Renal pelvis (tissue), 1 donor: ENCODE measurements at regions not wholly inside any gene's neighbourhood (a gene's known extent, or its start where the extent isn't known, plus 50 kb on each side); places are given as distances from the start of the nearest gene placed in this dataset.
A peak's percentile ranks its signal among the peaks of the same experiment; 100 is the strongest.
"Not testable (repeated sequence)": the region's sequence is repeated elsewhere in the genome, so short reads cannot be mapped to it uniquely, and the experiment has no call there.

ENCODE experiments used
- DNase-seq: peaks from one replicate; pipeline ENCODE4 v3.0.0-alpha.2; 2013

DNA sequence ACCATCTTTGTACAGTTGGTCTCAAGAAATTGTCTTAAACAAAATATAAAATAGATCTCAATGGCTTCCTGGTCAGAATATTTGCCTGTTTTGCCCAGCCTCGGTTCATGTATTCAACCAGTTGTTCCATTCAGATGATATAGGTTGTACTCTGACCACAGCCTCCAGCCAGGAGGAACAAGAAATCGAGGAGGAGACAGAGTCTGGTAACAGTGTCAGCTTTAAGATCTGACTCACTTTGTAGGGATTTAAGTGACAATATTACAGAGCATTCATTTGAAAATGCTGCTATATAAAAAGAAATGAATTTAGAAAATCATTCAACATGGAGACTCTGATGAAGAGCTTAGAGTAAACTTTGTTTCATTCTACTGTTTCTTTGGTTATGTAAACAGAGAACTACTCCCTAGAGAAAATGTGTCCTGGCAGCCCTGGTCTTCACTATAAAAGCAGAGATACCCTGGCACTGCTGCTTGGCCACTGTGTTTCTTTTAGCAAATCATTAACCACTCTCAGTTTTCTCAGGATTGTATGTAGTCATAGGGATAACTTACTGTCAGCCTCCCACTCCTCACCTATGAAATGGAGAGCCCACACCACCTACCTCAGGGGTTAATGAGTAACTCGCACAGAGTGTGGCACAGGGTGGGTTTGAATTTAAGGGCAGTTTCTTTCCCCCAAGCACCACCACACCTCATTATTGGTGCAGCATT is 53.5 kb downstream of the PAGE2 start:
- peak; percentile 20 for DNase-seq

- DNase-seq = no peak
Observed at GRCh38 chrX:55142919-55143310, 54.1 kb downstream of the PAGE2 start.

- DNase-seq = no peak
Observed at GRCh38 chrX:55143621-55144020, 54.8 kb downstream of the PAGE2 start.

- no peak for DNase-seq
Observed at GRCh38 chrX:55144697-55145096, 55.9 kb downstream of the PAGE2 start.

DNA sequence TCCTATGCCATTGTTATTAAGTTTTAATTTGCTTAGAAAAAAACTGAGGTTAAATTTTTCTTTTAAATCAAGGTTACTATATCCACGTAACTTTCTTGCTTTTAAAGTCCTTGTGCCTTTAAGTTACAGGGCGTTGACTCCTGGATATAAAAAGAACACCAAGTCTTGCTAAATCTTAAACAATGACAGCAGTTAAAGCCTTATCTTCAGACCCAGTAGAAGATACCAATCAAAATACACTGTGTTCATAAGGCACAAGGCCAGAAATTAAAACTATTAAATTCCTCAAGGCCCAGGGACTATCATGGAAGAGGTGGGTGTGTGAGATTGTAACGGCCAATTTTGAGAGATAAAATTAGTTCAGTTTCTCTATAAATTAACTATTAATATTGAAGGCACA is 60.4 kb downstream of the PAGE2 start:
- no peak for DNase-seq

GRCh38 chrX:55151199-55151598 is 62.4 kb downstream of the PAGE2 start:
- DNase-seq = no peak

DNA sequence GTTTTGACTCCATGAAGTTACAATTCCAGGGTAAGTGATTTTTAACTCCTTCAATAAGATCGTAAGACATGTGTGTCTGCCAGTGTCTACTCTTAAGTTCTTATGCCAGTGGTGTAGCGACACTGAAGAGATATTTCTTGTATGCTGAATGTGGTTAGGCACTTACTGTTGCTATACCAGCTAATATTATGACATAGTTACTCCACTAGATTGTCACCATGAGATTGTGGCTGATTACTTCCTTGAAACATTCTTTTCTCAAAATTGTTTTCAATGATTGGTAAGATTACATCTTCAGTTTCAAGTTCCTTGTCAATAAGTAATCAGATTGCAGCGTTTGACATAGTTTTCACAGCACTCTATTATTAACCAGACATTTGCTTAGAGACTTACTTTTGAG is 60.6 kb upstream of the PAGE5 start:
- DNase-seq = no peak

DNA sequence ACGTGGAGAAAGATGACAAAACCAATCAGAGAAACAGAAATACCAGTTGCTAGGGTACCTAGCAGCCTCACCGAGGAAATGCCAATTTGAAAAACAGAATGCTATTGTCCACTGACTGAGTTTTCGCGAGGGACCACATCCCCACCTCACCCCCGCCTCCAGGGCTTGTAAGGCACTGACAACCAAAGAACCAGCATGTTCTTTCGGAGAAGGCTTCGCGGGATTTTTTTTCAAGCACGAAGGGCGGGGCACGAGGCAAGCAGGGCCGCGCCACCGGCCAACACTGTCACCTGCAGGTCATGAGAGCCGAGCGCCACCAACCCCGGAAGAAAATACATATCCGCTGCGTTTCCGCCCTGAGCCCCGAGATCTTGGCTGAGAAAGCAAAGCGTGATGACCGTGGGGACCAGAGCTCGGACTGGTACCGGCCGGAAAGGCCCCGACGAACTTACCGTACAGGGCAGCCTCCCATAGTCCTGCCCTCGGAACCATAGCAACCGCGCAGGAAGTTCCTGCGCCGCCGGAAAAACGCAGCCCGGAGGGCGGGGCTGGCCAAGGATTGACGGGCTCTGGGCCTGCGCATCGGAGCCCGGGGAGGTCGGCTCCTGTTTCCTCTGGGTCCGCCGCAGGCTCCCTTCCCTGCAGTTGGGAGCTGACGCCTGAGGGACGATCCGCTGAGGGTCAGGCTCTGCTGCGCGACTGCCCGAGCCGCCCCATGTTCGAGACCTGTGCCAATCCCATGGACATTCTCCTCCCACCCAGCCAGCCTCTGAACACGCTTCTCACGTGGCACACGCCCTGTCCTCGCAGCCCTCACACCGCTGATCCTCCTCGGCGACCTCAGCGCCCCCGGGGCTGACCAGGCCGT is 59.2 kb upstream of the PAGE5 start:
- peak; percentile 88 for DNase-seq

GRCh38 chrX:55161581-55161980 is 58.6 kb upstream of the PAGE5 start:
- DNase-seq = no peak

- no peak for DNase-seq
Observed at GRCh38 chrX:55163171-55163570, 57.0 kb upstream of the PAGE5 start.

DNA sequence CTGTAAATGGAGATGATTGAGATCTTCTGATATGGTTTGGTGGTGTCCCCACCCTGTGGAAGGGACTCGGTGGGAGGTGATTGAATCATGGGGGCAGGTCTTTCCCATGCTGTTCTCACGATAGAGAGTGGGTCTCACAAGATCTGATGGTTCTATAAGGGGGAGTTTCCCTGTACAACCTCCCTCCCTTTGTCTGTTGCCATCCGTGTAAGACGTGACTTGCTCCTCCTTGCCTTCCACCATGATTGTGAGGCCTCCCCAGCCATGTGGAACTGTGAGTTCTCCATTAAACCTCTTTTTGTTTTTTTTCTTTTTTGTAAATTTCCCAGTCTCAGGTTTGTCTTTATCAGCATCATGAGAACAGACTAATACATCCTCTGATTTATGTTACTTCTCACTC is 55.1 kb upstream of the PAGE5 start:
- not testable (repeated sequence) for DNase-seq

DNA sequence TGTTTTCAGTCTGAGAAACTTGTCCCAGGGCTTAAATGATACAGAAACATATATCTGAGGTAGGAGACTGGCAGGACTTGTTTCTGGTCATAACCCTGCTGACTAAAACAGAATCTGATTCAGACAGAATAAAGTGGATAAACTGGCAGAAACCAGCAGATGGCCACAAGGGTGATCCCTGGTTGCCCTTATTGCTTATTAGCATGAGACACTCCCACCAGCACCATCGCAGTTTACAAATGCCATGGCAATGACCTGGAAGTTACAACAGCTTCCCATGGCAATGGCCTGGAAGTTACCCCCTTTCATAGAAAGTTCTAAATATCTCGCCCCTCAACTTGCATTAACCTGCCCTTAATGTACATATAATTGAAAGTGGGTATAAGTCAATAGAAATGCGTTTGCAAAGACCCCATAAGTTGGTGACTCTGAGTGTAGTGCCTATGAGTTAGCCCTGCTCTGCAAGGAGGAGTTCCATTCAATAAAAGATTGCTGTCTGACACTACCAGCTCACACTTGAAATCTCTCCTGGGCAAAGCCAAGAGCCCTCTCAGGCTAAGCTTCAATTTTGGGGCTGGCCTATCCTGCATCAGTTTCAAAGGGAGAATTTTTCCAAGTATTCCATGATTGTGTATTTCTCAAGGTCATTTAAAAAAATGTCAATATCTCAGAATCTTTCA is 52.9 kb upstream of the PAGE5 start:
- DNase-seq = no peak

DNA sequence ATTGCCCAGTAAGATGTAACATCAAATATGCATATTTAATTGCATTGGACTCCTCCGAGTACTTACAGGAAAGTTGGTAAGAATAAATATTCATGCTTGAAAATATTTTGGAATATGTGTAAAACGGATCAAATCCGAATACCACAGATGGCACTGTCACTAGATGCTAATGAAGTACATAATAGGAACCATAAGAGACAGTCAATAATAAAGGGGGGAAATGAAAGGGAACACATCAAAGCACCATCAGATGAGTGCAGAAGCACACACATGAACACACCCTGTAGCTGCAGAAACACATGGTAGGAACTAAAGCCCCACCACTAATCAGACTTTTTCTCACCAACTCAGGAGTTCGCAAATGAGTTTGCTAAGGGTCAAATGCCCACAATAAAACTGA is 52.2 kb upstream of the PAGE5 start:
- DNase-seq = no peak

GRCh38 chrX:55169782-55170181 is 50.4 kb upstream of the PAGE5 start:
- no peak for DNase-seq
